ENCODE measurements at regions not wholly inside any gene's neighbourhood (a gene's known extent, or its start where the extent isn't known, plus 50 kb on each side); places are given as distances from the start of the nearest gene placed in this dataset.
"Not testable (repeated sequence)": the region's sequence is repeated elsewhere in the genome, so short reads cannot be mapped to it uniquely, and the experiment has no call there.

DNA sequence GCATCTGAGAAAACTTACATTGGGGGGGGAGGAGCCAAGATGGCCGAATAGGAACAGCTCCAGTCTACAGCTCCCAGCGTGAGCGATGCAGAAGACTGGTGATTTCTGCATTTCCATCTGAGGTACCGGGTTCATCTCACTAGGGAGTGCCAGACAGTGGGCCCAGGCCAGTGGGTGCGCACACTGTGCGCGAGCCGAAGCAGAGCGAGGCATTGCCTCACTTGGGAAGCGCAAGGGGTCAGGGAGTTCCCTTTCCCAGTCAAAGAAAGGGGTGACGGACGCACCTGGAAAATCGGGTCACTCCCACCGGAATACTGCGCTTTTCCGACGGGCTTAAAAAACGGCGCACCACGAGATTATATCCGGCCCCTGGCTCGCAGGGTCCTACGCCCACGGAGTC is 604.1 kb downstream of the TFAP2A start:
- DNase-seq, CTCF ChIA-PET, H3K27me3 Mint-ChIP-seq, H3K4me3 Mint-ChIP-seq, ATAC-seq, H3K27ac Mint-ChIP-seq, H3K4me1 Mint-ChIP-seq, H3K36me3 Mint-ChIP-seq: not testable (repeated sequence)
- peaks cover 12% of the 10 kb centered on the region for H3K9me3 Mint-ChIP-seq (ENCODE audit: low read depth)

- Mint-ChIP-seq H3K36me3 (no peaks in the 10 kb centered on the region), H3K4me1 (no peaks in the 10 kb centered on the region), H3K27ac (no peak overlapping the region), H3K4me3 (no peak overlapping the region), H3K9me3 (ENCODE audit: low read depth) (peaks cover 15% of the 10 kb centered on the region), H3K27me3 (no peaks in the 10 kb centered on the region)
- no peak for ATAC-seq
- CTCF ChIA-PET: no interaction called here
- DNase-seq: no peak
Observed at GRCh38 chr6:9810286-9810685, 604.6 kb downstream of the TFAP2A start.

DNA sequence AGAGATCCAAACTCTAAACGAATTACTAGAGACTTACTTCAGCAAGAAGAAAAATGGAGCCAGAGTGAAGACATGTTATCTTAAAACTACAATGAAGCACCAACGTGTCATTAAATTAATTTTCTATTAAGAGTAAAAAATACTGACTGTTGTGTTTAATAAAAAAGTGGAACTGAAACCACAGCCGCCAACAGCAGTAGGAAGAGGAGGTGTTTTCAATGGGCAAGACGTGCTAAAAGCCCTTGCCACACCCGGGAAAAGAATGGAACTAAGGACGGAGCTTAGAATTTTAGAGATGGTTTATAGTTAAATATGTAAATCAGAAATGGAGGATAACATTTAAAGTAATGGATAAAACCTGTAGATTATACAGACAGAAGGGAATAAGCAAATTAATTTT is 608.7 kb downstream of the TFAP2A start:
- CTCF ChIA-PET: no interaction called here
- peaks cover 15% of the 10 kb centered on the region for H3K9me3 Mint-ChIP-seq (ENCODE audit: low read depth)
- ATAC-seq (no peak), DNase-seq (no peak)
- H3K4me1 Mint-ChIP-seq: no peaks in the 10 kb centered on the region
- H3K27ac Mint-ChIP-seq: no peak overlapping the region
- H3K36me3 Mint-ChIP-seq: no peaks in the 10 kb centered on the region
- H3K27me3 Mint-ChIP-seq: no peaks in the 10 kb centered on the region
- H3K4me3 Mint-ChIP-seq: no peak overlapping the region

DNA sequence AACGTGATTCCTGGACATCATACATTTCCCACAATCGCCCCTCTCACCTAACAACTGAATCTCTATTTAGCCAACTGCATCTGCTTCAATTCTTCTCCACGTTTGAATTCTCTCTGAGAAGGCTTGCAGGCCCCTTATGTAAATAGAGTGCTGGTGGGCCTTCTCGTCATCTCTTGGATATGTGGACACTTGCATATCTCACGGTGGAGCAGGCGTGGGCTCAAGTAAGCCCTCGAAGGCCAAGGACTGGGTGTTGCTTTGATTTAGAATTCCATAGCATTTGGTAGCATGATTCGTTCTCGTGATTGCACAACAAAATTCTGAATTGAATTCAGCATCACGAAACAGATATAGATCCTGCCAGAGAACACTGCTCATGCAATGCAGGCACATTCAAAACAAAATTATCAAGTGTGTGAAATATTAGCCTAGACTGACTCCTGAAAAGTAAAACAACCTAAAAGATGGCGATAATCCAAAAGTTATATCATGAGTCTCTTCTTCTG is 613.6 kb downstream of the TFAP2A start:
- ATAC-seq (no peak), DNase-seq (no peak)
- Mint-ChIP-seq H3K9me3 (ENCODE audit: low read depth) (peaks cover 8% of the 10 kb centered on the region), H3K27me3 (no peaks in the 10 kb centered on the region), H3K4me3 (no peak overlapping the region), H3K36me3 (no peaks in the 10 kb centered on the region), H3K27ac (no peak overlapping the region), H3K4me1 (no peaks in the 10 kb centered on the region)
- CTCF ChIA-PET: no interaction called here

- no peak overlapping the region for H3K4me3 Mint-ChIP-seq
- ATAC-seq (no peak), DNase-seq (no peak)
- CTCF ChIA-PET: no interaction called here
- no peaks in the 10 kb centered on the region for H3K27me3 Mint-ChIP-seq
- no peaks in the 10 kb centered on the region for H3K4me1 Mint-ChIP-seq
- no peaks in the 10 kb centered on the region for H3K36me3 Mint-ChIP-seq
- H3K27ac Mint-ChIP-seq: no peak overlapping the region
- H3K9me3 Mint-ChIP-seq (ENCODE audit: low read depth): peaks cover 3% of the 10 kb centered on the region
Observed at GRCh38 chr6:9799582-9799981, 615.3 kb downstream of the TFAP2A start.

- Mint-ChIP-seq H3K36me3 (no peaks in the 10 kb centered on the region), H3K27me3 (no peaks in the 10 kb centered on the region), H3K9me3 (ENCODE audit: low read depth) (peaks cover 5% of the 10 kb centered on the region), H3K27ac (no peak overlapping the region), H3K4me3 (no peak overlapping the region), H3K4me1 (no peaks in the 10 kb centered on the region)
- CTCF ChIA-PET: no interaction called here
- no peak for DNase-seq
- no peak for ATAC-seq
Observed at GRCh38 chr6:9796827-9797226, 618.0 kb downstream of the TFAP2A start.

- Mint-ChIP-seq H3K27me3 (no peaks in the 10 kb centered on the region), H3K9me3 (ENCODE audit: low read depth) (peaks cover 6% of the 10 kb centered on the region), H3K36me3 (no peaks in the 10 kb centered on the region), H3K4me3 (no peak overlapping the region), H3K4me1 (no peaks in the 10 kb centered on the region), H3K27ac (no peak overlapping the region)
- no peak for ATAC-seq
- CTCF ChIA-PET: no interaction called here
- DNase-seq: no peak
Observed at GRCh38 chr6:9795880-9796279, 619.0 kb downstream of the TFAP2A start.

- CTCF ChIA-PET: no interaction called here
- H3K27ac Mint-ChIP-seq: no peak overlapping the region
- H3K4me3 Mint-ChIP-seq: no peak overlapping the region
- no peak for DNase-seq
- H3K9me3 Mint-ChIP-seq (ENCODE audit: low read depth): peaks cover 5% of the 10 kb centered on the region
- no peak for ATAC-seq
- H3K4me1 Mint-ChIP-seq: no peaks in the 10 kb centered on the region
- no peaks in the 10 kb centered on the region for H3K27me3 Mint-ChIP-seq
- no peaks in the 10 kb centered on the region for H3K36me3 Mint-ChIP-seq
Observed at GRCh38 chr6:9789201-9789600, 625.7 kb downstream of the TFAP2A start.

GRCh38 chr6:9784786-9785185 is 630.1 kb downstream of the TFAP2A start:
- ATAC-seq (no peak), DNase-seq (no peak)
- Mint-ChIP-seq H3K36me3 (no peaks in the 10 kb centered on the region), H3K9me3 (ENCODE audit: low read depth) (peaks cover 7% of the 10 kb centered on the region), H3K4me1 (no peaks in the 10 kb centered on the region), H3K27ac (no peak overlapping the region), H3K4me3 (no peak overlapping the region), H3K27me3 (no peaks in the 10 kb centered on the region)
- CTCF ChIA-PET: no interaction called here

DNA sequence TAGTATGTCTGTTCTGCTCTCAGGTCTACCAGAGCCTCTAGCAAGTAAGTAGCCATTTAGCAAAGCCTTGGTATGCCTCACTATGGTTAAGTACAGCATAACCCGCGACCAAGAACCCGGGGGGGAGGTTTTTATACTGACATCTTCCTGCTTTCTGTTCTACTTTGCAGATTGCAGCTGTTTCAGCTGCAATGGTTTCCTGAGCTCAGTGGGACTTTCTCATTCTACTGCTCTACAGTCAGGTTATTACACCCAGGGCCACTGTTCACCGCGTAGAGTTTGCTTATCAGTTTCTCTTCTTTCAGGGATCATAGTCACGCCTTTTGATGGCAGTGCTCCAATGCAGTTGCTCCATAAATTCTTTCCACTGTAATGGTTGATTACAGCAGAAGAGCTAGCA is 631.3 kb downstream of the TFAP2A start:
- Mint-ChIP-seq H3K27me3 (no peaks in the 10 kb centered on the region), H3K27ac (no peak overlapping the region), H3K4me3 (no peak overlapping the region), H3K9me3 (ENCODE audit: low read depth) (peaks cover 7% of the 10 kb centered on the region), H3K36me3 (no peaks in the 10 kb centered on the region), H3K4me1 (no peaks in the 10 kb centered on the region)
- CTCF ChIA-PET: no interaction called here
- no peak for DNase-seq
- ATAC-seq: no peak

- H3K27ac Mint-ChIP-seq: no peak overlapping the region
- CTCF ChIA-PET: no interaction called here
- no peaks in the 10 kb centered on the region for H3K36me3 Mint-ChIP-seq
- H3K9me3 Mint-ChIP-seq (ENCODE audit: low read depth): no peaks in the 10 kb centered on the region
- ATAC-seq (no peak), DNase-seq (no peak)
- no peaks in the 10 kb centered on the region for H3K4me1 Mint-ChIP-seq
- no peaks in the 10 kb centered on the region for H3K27me3 Mint-ChIP-seq
- no peak overlapping the region for H3K4me3 Mint-ChIP-seq
Observed at GRCh38 chr6:9766240-9766915, 648.5 kb downstream of the TFAP2A start.

DNA sequence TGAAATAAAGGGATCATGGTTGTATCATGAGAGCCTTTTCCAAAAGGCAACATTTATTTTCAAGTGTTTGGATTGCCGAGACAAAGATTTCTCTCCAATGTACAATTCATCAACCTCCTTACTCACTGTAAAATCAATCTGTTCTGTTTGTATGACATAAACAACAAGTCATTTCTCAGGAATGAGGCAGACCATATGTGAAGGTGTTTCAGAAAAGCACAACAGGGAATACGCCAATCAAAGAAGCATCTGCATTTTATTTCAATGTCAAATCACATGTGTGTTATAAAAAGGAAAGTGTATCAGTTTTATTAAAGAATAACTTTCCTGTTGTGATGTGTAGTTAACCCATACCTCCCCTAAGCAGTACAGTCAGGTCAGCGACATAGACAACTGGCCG is 653.7 kb downstream of the TFAP2A start:
- Mint-ChIP-seq H3K4me3 (no peak overlapping the region), H3K9me3 (ENCODE audit: low read depth) (peaks cover 1% of the 10 kb centered on the region), H3K36me3 (no peaks in the 10 kb centered on the region), H3K27me3 (no peaks in the 10 kb centered on the region), H3K27ac (no peak overlapping the region), H3K4me1 (no peaks in the 10 kb centered on the region)
- DNase-seq (no peak), ATAC-seq (no peak)
- CTCF ChIA-PET: no interaction called here

DNA sequence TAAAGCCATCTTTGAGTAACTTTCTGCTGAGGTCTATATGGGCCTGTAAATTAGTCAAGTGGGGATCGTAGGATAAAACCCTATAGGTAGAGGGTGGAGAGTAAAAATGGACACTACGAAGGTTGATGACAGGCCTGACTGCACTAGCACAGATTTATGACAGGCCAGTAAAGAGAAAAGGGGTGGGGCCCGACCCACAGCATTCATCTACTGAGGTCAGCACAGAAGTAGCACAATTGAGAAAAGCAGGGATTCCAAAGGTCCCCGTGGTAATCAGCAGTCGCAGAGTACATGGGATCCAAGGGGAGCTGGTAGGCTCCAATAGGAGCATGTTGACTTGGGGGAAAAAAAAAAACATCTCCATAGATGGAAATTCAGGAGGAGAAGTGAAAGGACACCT is 660.4 kb downstream of the TFAP2A start:
- CTCF ChIA-PET: no interaction called here
- Mint-ChIP-seq H3K9me3 (ENCODE audit: low read depth) (peaks cover 4% of the 10 kb centered on the region), H3K36me3 (no peaks in the 10 kb centered on the region), H3K4me3 (no peak overlapping the region), H3K27me3 (no peaks in the 10 kb centered on the region), H3K27ac (no peak overlapping the region), H3K4me1 (no peaks in the 10 kb centered on the region)
- ATAC-seq (no peak), DNase-seq (no peak)

DNA sequence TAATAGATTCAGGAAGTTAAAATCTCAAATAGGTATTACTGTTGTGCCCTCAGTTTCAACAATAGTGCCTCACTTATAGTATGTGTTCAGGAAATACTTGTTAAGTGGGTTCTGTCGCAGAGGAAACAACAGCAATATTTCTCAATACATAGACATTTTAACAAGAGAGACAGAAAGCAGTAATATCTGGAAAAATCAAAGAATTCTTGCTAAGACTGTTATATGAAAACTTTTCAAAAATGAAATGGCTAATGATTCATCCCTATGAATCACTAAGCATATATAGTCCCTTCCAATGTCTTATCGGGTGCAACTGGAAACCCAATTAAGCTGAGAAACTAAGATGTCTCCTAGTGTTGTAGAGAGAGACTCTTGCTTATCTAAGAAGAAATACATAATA is 668.9 kb downstream of the TFAP2A start:
- H3K36me3 Mint-ChIP-seq: no peaks in the 10 kb centered on the region
- CTCF ChIA-PET: no interaction called here
- ATAC-seq (no peak), DNase-seq (no peak)
- no peaks in the 10 kb centered on the region for H3K4me1 Mint-ChIP-seq
- H3K27me3 Mint-ChIP-seq: no peaks in the 10 kb centered on the region
- H3K27ac Mint-ChIP-seq: no peak overlapping the region
- H3K4me3 Mint-ChIP-seq: no peak overlapping the region
- peaks cover 9% of the 10 kb centered on the region for H3K9me3 Mint-ChIP-seq (ENCODE audit: low read depth)

DNA sequence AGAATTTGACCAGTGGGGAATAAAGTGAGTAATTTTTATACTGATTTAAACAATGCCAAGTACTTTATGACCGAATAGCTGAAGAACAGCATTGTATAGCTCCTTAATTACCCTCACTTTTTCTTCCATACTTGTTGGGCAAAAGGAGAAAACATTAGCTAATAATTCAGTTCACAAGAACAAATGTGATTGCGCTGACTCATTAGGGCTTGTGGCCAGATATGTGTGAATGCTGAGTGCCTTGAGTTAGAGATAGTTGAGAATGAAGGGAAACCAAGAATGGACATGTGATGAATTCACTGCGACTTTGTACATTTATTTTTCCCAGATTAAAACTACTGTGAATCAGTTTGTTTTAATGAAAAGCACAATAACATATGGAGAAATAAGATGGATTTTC is 669.4 kb downstream of the TFAP2A start:
- Mint-ChIP-seq H3K27me3 (no peaks in the 10 kb centered on the region), H3K27ac (no peak overlapping the region), H3K36me3 (no peaks in the 10 kb centered on the region), H3K4me1 (no peaks in the 10 kb centered on the region), H3K4me3 (no peak overlapping the region), H3K9me3 (ENCODE audit: low read depth) (peaks cover 9% of the 10 kb centered on the region)
- no peak for DNase-seq
- CTCF ChIA-PET: no interaction called here
- ATAC-seq: no peak

All from activated CD8-positive, alpha-beta memory T cell treated with anti-CD3 and anti-CD28 coated beads, Interleukin-2, amount 10 ng/mL, durations not matched to agents 7 days and 5 days (primary cell).